GM12892 (cell line): ENCODE measurements at regions not wholly inside any gene's neighbourhood (a gene's known extent, or its start where the extent isn't known, plus 50 kb on each side); places are given as distances from the start of the nearest gene placed in this dataset.
A peak's percentile ranks its signal among the peaks of the same experiment; 100 is the strongest.
"Not testable (repeated sequence)": the region's sequence is repeated elsewhere in the genome, so short reads cannot be mapped to it uniquely, and the experiment has no call there.

Experiments
- DNase-seq: peaks from one replicate; pipeline ENCODE4 v3.0.0; 2011; ENCODE audit not compliant: insufficient read length
- FAIRE-seq: peaks from 2 replicates; lab custom pipeline; 2011; peaks lifted over from hg19 to GRCh38; lab: Jason Lieb, UNC
- POLR2A ChIP-seq: IDR thresholded peaks from 2 replicates; pipeline ENCODE4 v1.6.1; 2011; ENCODE audit warnings: low read depth, low read length, control low read depth
- POLR2AphosphoS5 ChIP-seq: IDR thresholded peaks from 2 replicates; pipeline ENCODE4 v1.6.1; 2011; ENCODE audit warnings: low read depth, low read length, control low read depth
- TAF1 ChIP-seq: IDR thresholded peaks from 2 replicates; pipeline ENCODE4 v1.6.1; 2011; ENCODE audit warnings: low read depth, mild to moderate bottlenecking, control low read depth, low read length, borderline replicate concordance

- no peak for TF ChIP-seq TAF1
- TF ChIP-seq POLR2AphosphoS5: peak; percentile 28; the same call in 1 of the 2 replicates
- TF ChIP-seq POLR2A: peak; percentile 8; the same call in 1 of the 2 replicates
- peak; percentile 54 for FAIRE-seq
These were observed 1467.1 kb downstream of the FOXD4L5 start for GRCh38 chr9:63817622-63818518.

GRCh38 chr9:63816751-63817621 is 1468.0 kb downstream of the FOXD4L5 start:
- FAIRE-seq (no peak), DNase-seq (peak; percentile 69)
- TF ChIP-seq POLR2A (0 out of 2 replicates have a peak, but pooled peaks have one; percentile 23), TAF1 (peak; percentile 61; the same call in 1 of the 2 replicates), POLR2AphosphoS5 (no peak)

More at GRCh38 chr9:63817622-63818518, 1467.1 kb downstream of the FOXD4L5 start:
- DNase-seq: peak; percentile 42

- FAIRE-seq, DNase-seq: not testable (repeated sequence)
These were observed 1469.9 kb downstream of the FOXD4L5 start for GRCh38 chr9:63814970-63815669.

GRCh38 chr9:63813391-63814021 is 1471.5 kb downstream of the FOXD4L5 start:
- not testable (repeated sequence) for DNase-seq, FAIRE-seq

GRCh38 chr9:63812822-63813221 is 1472.2 kb downstream of the FOXD4L5 start:
- FAIRE-seq, DNase-seq: not testable (repeated sequence)

- FAIRE-seq, DNase-seq: not testable (repeated sequence)
These were observed 1480.8 kb downstream of the FOXD4L5 start for GRCh38 chr9:63804205-63804604.

- FAIRE-seq, DNase-seq: not testable (repeated sequence)
These were observed 1490.8 kb downstream of the FOXD4L5 start for GRCh38 chr9:63794081-63794685.

GRCh38 chr9:63787454-63787853 is 1497.6 kb downstream of the FOXD4L5 start:
- not testable (repeated sequence) for FAIRE-seq, DNase-seq

- FAIRE-seq, DNase-seq: not testable (repeated sequence)
These were observed 1500.0 kb downstream of the FOXD4L5 start for GRCh38 chr9:63785059-63785458.

- DNase-seq, FAIRE-seq: not testable (repeated sequence)
These were observed 1500.6 kb downstream of the FOXD4L5 start for GRCh38 chr9:63784421-63784820.

- not testable (repeated sequence) for FAIRE-seq
These were observed 1503.1 kb downstream of the FOXD4L5 start for GRCh38 chr9:63781817-63782439.

GRCh38 chr9:63781390-63781789 is 1503.6 kb downstream of the FOXD4L5 start:
- FAIRE-seq, DNase-seq: not testable (repeated sequence)

More at GRCh38 chr9:63781817-63782439, 1503.1 kb downstream of the FOXD4L5 start:
- not testable (repeated sequence) for DNase-seq

GRCh38 chr9:63776220-63776619 is 1508.8 kb downstream of the FOXD4L5 start:
- FAIRE-seq, DNase-seq: not testable (repeated sequence)

- not testable (repeated sequence) for DNase-seq, FAIRE-seq
These were observed 1510.0 kb downstream of the FOXD4L5 start for GRCh38 chr9:63775092-63775426.

GRCh38 chr9:63774369-63775091 is 1510.5 kb downstream of the FOXD4L5 start:
- not testable (repeated sequence) for FAIRE-seq, DNase-seq

GRCh38 chr9:63762230-63762629 is 1522.8 kb downstream of the FOXD4L5 start:
- DNase-seq, FAIRE-seq: not testable (repeated sequence)
